Pancreas (tissue), 10 donors: ENCODE measurements at regions not wholly inside any gene's neighbourhood (a gene's known extent, or its start where the extent isn't known, plus 50 kb on each side); places are given as distances from the start of the nearest gene placed in this dataset.
"Not testable (repeated sequence)": the region's sequence is repeated elsewhere in the genome, so short reads cannot be mapped to it uniquely, and the experiment has no call there.

ENCODE experiments used
- ATAC-seq, 4 donors: fragments of 200-7000 bp; cut with Tn5 transposase; one replicate each; pipeline versions ENCODE4 v1.8.0 to v1.9.1; 2020; ENCODE audit warnings: mild to moderate bottlenecking in 4 of 4, moderate library complexity in 4 of 4
- DNase-seq, 6 donors: peaks; one replicate each; pipeline ENCODE4 v3.0.0-alpha.2; 2020
- FAIRE-seq: peaks from 2 replicates; lab custom pipeline; 2012; peaks lifted over from hg19 to GRCh38; lab: Jason Lieb, UNC
- H3K27ac ChIP-seq, 4 donors: fragments of 200-600 bp; sonication (generic); 1 replicate in 3 of 4; 2 replicates in 1 of 4; pipeline versions ENCODE4 v1.5.0 to v1.8.0; 2020
- H3K27me3 ChIP-seq, 4 donors: fragments of 200-600 bp; one replicate each; pipeline ENCODE4 v1.8.0; 2021
- H3K36me3 ChIP-seq, 3 donors: fragments of 200-600 bp; sonication (generic) in 1 of 3; one replicate each; pipeline versions ENCODE4 v1.5.0 to v1.8.0; 2020 to 2021
- H3K4me1 ChIP-seq, 3 donors: fragments of 200-600 bp; one replicate each; pipeline ENCODE4 v1.8.0; 2021
- H3K4me3 ChIP-seq, 4 donors: fragments of 200-600 bp; sonication (generic) in 2 of 4; one replicate each; pipeline versions ENCODE4 v1.5.0 to v1.8.0; 2020 to 2021
- H3K9me3 ChIP-seq, 4 donors: fragments of 200-600 bp; one replicate each; pipeline ENCODE4 v1.8.0; 2021
- CTCF ChIP-seq, 4 donors: fragments of 200-600 bp; sonication (generic) in 3 of 4; IDR thresholded peaks; one replicate each; pipeline versions ENCODE4 v1.5.0 to v1.8.0; 2021; ENCODE audit warnings: antibody characterized with exemption in 4 of 4
- WGBS, 2 donors: extraction: QIAGEN DNeasy Blood & Tissue Kit; methylation state at CpG; one replicate each; pipeline ENCODE4 v1.1.7; 2013; 5-methylcytosine and 5-hydroxymethylcytosine counted together
- intact Hi-C, 3 donors: fragments of 100-400 bp; cut with DNase I; formaldehyde crosslinking; loops; one replicate each; pipeline versions ENCODE4 v1.11.1 to v1.14.2; 2022
- donor health status: healthy with polysubstance abuse.
- donor health status: DM: no; HTN: no; CAD: no; lungs with moderate emphysema.
- donor health status: DM: no; HTN: no; CAD: no.
- donor health status: control.
- donor health status: control.
- donor health status: Bipolar disorder and iron deficiency.
- donor health status: DM: yes; HTN: yes; CAD: no.
- donor health status: DM: no; HTN: no; CAD: no.
- donor health status: DM: no; HTN: no; CAD: no.
- donor health status: DM: yes; HTN: yes; CAD: no.

GRCh38 chr4:127012549-127012948, 620.2 kb upstream of the INTU start:
- no peak for TF ChIP-seq CTCF (IDR thresholded peaks at IDR 0.05)
- no peaks in the 10 kb centered on the region for H3K4me1 ChIP-seq
- intact Hi-C loops: no loop called here
- no peak overlapping the region for H3K4me3 ChIP-seq
- no peaks in the 10 kb centered on the region for H3K9me3 ChIP-seq
- no peaks in the 10 kb centered on the region for H3K36me3 ChIP-seq
- DNase-seq (no peak), FAIRE-seq (no peak), ATAC-seq (no peak)
- no peak overlapping the region for H3K27ac ChIP-seq
- H3K27me3 ChIP-seq: no peaks in the 10 kb centered on the region

- ATAC-seq: no peak
- Histone ChIP-seq H3K27me3 (no peaks in the 10 kb centered on the region), H3K27ac (no peak overlapping the region), H3K36me3 (no peaks in the 10 kb centered on the region), H3K4me3 (no peak overlapping the region), H3K9me3 (no peaks in the 10 kb centered on the region), H3K4me1 (no peaks in the 10 kb centered on the region)
- intact Hi-C loops: no loop called here
- WGBS, 2 donors: 42 to 47% methylated on average over 5 of the region's 5 CpGs
- TF ChIP-seq CTCF (IDR thresholded peaks at IDR 0.05): no peak
- no peak for FAIRE-seq
- DNase-seq: no peak
These were observed 617.1 kb upstream of the INTU start for GRCh38 chr4:127015667-127016117.

GRCh38 chr4:127018381-127018780, 614.4 kb upstream of the INTU start:
- no peaks in the 10 kb centered on the region for H3K27me3 ChIP-seq
- WGBS, 2 donors: 55 to 69% methylated on average over 2 of the region's 2 CpGs
- DNase-seq: no peak
- TF ChIP-seq CTCF (IDR thresholded peaks at IDR 0.05): no peak
- H3K9me3 ChIP-seq: no peaks in the 10 kb centered on the region
- H3K4me3 ChIP-seq: no peak overlapping the region
- no peaks in the 10 kb centered on the region for H3K36me3 ChIP-seq
- FAIRE-seq: no peak
- ATAC-seq: no peak
- H3K27ac ChIP-seq: no peak overlapping the region
- intact Hi-C loops: no loop called here
- H3K4me1 ChIP-seq: no peaks in the 10 kb centered on the region

- H3K4me1 ChIP-seq, H3K4me3 ChIP-seq, H3K27ac ChIP-seq, FAIRE-seq, H3K27me3 ChIP-seq, intact Hi-C loops, H3K9me3 ChIP-seq, H3K36me3 ChIP-seq, ATAC-seq, DNase-seq: not testable (repeated sequence)
- 69 to 76% methylated on average over 10 to 12 of the region's 15 CpGs for WGBS, 2 donors
These were observed 611.9 kb upstream of the INTU start for GRCh38 chr4:127020831-127021230.

- Histone ChIP-seq H3K36me3 (no peaks in the 10 kb centered on the region), H3K27ac (no peak overlapping the region), H3K4me1 (no peaks in the 10 kb centered on the region), H3K4me3 (no peak overlapping the region), H3K27me3 (no peaks in the 10 kb centered on the region), H3K9me3 (no peaks in the 10 kb centered on the region)
- DNase-seq (no peak), FAIRE-seq (no peak), ATAC-seq (no peak)
- no peak for TF ChIP-seq CTCF (IDR thresholded peaks at IDR 0.05)
- 46 to 65% methylated on average over 3 of the region's 3 CpGs for WGBS, 2 donors
- intact Hi-C loops: no loop called here
These were observed 596.5 kb upstream of the INTU start for GRCh38 chr4:127036296-127036695.

GRCh38 chr4:127045861-127046260, 586.9 kb upstream of the INTU start:
- ATAC-seq (no peak), DNase-seq (no peak), FAIRE-seq (no peak)
- Histone ChIP-seq H3K27me3 (no peaks in the 10 kb centered on the region), H3K4me3 (no peak overlapping the region), H3K27ac (no peak overlapping the region), H3K9me3 (no peaks in the 10 kb centered on the region), H3K4me1 (no peaks in the 10 kb centered on the region), H3K36me3 (no peaks in the 10 kb centered on the region)
- intact Hi-C loops: no loop called here
- 35 to 66% methylated on average over 1 of the region's 1 CpG for WGBS, 2 donors
- no peak for TF ChIP-seq CTCF (IDR thresholded peaks at IDR 0.05)
